NCI-H128 (cell line): ENCODE measurements at regions not wholly inside any gene's neighbourhood (a gene's known extent, or its start where the extent isn't known, plus 50 kb on each side); places are given as distances from the start of the nearest gene placed in this dataset.

Experiments
- DNase-seq: peaks from one replicate; lab custom pipeline; 2025; ENCODE audit not compliant: unreplicated experiment; lab: John Stamatoyannopoulos, UW

GRCh38 chr18:73861771-73862170, 285.9 kb downstream of the FBXO15 start:
- no peak for DNase-seq

- no peak for DNase-seq
Measured at GRCh38 chr18:73859837-73860397, 287.7 kb downstream of the FBXO15 start.

DNA sequence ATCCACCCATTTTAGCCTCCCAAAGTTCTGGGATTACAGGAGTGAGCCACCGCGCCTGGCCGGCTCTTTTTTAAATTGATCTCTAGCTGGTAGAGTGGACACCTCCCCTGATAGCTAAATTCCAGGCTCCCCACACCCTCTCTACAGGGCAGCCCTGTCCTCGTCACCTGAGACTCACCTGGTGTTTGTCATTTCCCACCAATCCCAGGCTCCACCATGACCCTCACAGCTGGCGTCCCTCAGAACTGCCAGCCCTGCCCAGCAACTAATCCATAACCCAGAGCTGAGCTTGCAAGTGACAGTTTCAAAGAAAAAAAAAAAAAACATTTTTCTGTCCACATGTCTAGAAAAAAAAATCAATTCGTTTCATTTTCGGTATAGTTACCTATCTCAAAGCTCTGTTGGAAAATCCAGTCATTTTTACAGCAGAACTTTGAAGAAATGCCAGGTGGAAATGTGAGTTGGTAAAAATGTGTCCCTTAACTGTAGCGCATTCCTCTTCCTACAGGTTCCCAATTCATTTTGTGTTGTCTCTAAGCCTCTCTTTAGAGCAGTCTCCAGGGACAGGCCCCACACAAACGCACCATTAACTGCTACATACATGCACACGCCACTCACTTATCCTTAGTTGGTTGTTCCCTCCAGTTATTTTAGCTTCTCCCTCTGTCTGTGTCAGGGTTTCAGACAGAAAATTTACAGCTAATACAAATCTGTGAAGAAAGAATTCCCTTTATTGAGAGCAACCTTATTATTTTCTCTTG, 294.7 kb downstream of the FBXO15 start:
- DNase-seq = no peak

- no peak for DNase-seq
Measured at GRCh38 chr18:73850782-73851181, 296.9 kb downstream of the FBXO15 start.

- no peak for DNase-seq
Measured at GRCh38 chr18:73848656-73849055, 299.0 kb downstream of the FBXO15 start.

DNA sequence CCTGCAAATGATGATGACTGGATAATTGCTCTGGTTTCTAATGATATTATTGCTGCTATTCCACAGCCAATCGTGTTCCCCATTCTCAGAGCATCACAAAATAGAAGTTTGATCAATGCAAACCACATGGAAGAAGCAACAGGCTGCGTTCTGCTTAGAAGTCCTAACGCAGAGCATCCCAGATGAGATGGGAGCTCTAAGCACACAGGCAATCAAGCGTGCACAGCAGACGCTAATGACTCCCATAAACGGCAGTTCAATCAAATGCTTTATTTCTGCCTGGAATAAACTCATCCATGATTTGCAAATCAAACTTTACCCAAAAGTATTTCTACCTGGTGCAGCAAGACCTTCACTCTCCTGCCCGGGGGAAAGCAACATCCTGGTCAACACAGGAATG, 304.2 kb downstream of the FBXO15 start:
- DNase-seq = no peak

DNA sequence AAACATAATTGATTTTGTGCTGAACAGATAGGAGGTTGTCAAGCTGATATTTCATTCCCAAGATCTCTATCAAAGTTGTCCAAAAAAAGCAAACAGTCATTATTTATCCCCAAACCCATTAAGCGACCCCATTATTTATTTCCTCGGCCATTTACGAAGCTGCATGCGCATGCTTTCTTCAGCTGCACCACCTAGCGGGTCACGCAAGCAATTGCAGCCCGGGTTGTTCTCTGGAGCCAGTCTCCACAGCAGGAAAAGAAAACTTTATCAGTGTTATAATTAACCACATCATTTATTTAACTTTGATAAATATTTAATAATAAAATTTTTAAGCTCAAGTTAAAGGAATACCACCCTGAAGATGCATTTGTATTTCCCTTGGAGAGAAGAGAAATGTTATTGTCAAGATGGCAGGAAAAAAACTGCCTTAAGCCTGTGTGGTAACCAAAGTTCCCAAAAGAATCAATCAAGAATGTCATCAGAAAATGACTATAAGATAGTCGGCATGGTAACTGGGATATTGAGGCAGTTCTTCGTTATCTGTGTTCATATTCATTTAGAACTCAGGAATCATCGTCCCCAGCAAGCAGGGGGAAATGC, 304.7 kb downstream of the FBXO15 start:
- peak; percentile 36 for DNase-seq

GRCh38 chr18:73841661-73842060, 306.0 kb downstream of the FBXO15 start:
- no peak for DNase-seq

DNA sequence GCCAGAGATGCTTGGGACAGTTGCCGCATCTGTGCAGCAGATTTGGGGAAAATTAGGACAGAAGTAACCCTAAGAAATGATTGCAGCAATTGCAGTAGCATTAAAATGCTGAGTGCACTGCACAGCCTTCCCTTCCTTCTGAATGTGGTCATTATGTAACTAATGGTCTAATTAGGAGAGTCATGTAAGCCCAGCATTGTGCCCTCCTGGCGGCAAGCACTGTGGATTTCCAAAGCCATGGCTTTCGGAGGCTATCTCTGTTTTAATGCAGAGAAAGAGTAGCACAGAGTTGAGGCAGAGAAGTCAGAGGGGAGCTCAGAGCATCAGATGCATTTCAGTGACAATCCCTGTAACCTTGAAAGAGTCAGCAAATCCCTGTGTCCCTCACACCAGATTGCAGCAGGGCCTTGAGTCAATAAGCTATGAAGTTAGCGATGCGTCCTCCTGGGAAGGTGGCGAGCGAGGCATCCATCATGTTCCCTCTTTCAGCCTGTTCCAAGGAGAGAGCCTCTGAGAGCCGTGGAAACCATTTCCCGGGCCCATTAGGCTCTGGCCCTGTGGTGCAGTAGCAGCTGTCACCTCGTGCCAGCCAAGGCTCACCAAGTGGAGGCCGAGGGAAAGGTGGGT, 307.2 kb downstream of the FBXO15 start:
- no peak for DNase-seq

- DNase-seq = no peak
Measured at GRCh38 chr18:73839441-73839840, 308.2 kb downstream of the FBXO15 start.

DNA sequence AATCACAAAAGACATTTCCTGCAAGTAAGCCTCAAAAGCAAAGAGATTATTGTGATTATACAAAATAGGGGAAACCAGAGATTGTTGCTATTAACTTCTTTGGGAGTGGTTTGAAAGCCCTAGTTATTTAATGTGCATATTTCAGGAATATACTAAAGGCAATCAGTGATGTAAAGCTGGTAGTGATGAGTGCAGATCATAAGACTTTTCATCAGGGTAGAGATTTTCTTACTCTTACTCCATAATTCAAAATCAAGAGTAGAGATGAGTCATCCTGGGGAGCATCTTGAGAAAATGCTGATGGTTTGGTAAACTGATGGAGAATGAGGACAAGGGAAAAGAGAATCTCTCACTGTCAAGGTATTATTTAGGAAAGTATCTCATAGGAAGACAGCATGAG, 309.5 kb downstream of the FBXO15 start:
- no peak for DNase-seq

DNA sequence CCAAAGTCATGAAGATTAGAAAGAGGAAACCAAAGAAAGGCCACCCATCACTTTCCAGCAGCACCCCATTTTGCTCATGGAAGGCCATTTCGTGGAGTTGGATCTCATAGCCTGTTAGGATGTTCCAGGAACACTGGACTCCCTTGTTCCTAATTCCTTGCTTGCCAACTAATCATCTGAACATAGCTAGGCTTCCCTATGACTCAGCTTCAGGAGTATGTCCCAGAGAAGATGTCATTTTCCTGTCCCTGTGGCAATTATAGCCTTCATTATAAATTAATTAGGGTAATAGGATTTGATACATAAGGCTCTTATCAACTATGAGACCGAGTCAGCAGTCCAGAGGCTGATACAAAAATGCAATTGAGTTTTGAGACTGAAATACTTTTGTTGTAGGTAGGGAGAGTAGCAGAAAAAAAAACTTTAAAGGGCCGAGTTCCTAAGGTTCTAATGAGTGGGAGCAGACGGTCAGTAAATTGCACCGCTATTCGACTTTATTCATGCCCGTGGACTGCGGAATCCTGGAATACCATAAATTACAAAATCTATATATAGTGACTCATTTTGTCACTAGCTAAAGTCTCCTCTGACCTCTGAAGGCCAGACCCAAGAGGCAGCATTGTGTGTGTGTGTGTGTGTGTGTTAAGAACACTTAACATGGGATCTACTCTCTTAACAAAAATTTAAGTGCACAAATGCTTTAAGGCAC, 311.8 kb downstream of the FBXO15 start:
- DNase-seq = no peak

DNA sequence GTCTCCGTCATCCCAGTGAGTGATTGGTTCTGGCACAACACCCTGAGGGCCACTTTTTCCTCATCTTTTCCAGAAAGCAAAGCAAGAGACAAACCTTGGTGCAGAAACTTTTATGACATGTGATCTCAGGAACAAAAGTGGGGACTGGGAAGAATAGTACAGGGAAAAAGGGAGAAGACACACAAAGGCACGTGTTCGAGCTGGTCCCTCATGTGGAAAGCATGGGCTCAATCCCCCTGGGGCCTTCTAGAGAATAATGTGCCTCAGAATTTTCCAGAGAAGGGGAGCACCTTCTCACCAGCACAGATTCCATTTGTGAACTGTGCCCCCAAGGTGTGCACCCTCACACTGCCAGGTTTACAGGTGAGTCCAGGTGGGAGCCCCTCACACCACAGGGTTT, 312.6 kb downstream of the FBXO15 start:
- no peak for DNase-seq

DNA sequence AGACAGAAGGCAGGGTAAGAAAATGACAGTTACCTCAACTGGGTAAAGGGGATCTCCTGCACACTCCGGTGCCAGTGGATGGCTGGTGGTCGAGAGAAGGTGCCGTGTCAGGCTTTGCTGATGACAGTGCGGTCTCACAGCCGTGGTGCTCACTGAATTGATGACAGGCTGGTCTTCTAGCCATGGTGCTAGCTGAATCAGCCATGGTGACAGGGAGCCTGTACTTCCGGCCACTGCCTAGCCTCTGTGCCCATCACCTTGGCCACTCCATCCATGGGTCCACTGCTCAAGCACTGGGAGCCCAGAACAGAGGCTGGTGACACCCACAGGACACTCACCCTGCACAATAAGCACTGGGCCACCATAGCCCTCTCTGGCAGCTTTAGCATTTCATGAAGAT, 315.9 kb downstream of the FBXO15 start:
- no peak for DNase-seq

DNA sequence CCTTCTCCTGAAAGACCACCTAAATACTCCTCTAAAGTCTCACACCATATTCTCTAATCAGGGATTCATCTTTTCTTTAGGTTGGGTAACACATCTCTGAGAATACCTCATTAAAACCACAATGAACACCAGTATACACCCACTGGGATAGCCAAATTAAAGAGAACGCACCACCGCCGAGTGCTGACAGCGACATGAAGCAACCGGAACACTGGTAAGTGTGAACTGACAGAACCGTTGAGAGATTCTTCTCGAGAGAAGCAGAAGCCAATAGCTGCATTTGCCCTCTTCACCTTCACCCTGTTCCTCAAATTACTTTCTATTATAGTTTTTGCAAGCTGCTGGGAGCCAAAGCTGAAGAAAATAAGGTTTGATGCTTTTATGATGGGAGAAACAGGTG, 318.5 kb downstream of the FBXO15 start:
- no peak for DNase-seq

- no peak for DNase-seq
Measured at GRCh38 chr18:73827801-73828200, 319.8 kb downstream of the FBXO15 start.

DNA sequence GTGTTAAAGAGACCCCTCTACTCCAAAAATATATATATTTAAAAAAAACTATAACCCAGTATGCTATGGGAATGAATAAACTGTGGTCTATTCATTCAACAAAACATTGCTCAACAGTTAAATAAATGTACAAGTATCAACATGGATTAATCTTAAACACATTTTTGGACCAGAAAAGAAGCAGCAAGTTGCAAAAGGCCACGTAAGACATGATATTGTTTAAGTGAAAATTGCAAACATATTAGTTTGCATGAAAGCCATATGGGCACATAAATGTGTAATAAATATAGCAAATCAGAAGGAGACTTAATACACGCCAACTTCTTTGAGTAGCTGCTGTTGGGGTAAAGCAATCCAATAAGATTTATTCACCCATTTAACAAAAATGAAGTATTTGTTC, 321.5 kb downstream of the FBXO15 start:
- no peak for DNase-seq

DNA sequence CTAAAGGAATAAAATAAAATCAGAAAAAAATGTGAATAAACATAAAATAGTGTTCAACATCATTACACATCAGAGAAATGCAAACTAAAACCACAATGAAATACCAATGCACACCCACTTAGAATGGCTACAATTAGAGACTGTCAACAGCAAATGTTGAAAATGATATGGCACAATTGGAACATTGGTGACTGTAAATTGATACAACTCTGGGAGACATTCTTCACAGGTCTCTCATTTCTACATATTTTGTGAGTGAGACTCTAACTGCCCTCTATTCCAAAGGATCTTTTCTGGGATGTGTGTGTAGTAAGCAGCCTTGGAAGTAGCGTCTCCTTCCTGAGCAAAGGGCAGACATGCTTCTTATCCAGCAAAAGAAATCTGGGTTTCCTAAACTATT, 323.0 kb downstream of the FBXO15 start:
- DNase-seq = no peak

- no peak for DNase-seq
Measured at GRCh38 chr18:73812423-73812822, 335.2 kb downstream of the FBXO15 start.

- DNase-seq = no peak
Measured at GRCh38 chr18:73807551-73808192, 340.0 kb downstream of the FBXO15 start.

- no peak for DNase-seq
Measured at GRCh38 chr18:73805991-73806390, 341.6 kb downstream of the FBXO15 start.
